Ascending aorta (tissue), 2 donors: ENCODE measurements at regions not wholly inside any gene's neighbourhood (a gene's known extent, or its start where the extent isn't known, plus 50 kb on each side); places are given as distances from the start of the nearest gene placed in this dataset.

ENCODE experiments used
- DNase-seq, 2 donors: peaks; one replicate each; pipeline ENCODE4 v3.0.0-alpha.2; 2019; ENCODE audit warnings: low spot score in 2 of 2
- H3K27ac ChIP-seq, 2 donors: fragments of 200-600 bp; sonication (generic); one replicate each; pipeline ENCODE4 v1.5.1; 2016 to 2017; ENCODE audit warnings: mild to moderate bottlenecking in 1 of 2
- H3K27me3 ChIP-seq: fragments of 200-600 bp; sonication (generic); one replicate; pipeline ENCODE4 v1.5.1; 2017
- H3K36me3 ChIP-seq, 2 donors: fragments of 200-600 bp; sonication (generic); one replicate each; pipeline ENCODE4 v1.5.1; 2016
- H3K4me1 ChIP-seq, 2 donors: fragments of 200-600 bp; sonication (generic); one replicate each; pipeline ENCODE4 v1.5.1; 2016 to 2017; ENCODE audit warnings: mild to moderate bottlenecking in 1 of 2
- H3K4me3 ChIP-seq, 2 donors: fragments of 200-600 bp; sonication (generic); one replicate each; pipeline ENCODE4 v1.5.1; 2016 to 2017; ENCODE audit warnings: mild to moderate bottlenecking in 1 of 2
- H3K9me3 ChIP-seq, 2 donors: fragments of 200-600 bp; sonication (generic); one replicate each; pipeline ENCODE4 v1.5.1; 2016
- intact Hi-C: fragments of 100-400 bp; cut with DNase I; formaldehyde crosslinking; loops from one replicate; pipeline ENCODE4 v1.15.1; 2023
- TF ChIP-seq, protein P1 (sequence below), 3 experiments: fragments of 200-600 bp in 2 of 3; fragments of 450-650 bp in 1 of 3; sonication (generic) in 2 of 3; IDR thresholded peaks; one replicate each; pipeline ENCODE4 v1.5.1; 2016 to 2019; ENCODE audit warnings: antibody characterized with exemption in 3 of 3, mild to moderate bottlenecking in 1 of 3, moderate library complexity in 1 of 3

DNA sequence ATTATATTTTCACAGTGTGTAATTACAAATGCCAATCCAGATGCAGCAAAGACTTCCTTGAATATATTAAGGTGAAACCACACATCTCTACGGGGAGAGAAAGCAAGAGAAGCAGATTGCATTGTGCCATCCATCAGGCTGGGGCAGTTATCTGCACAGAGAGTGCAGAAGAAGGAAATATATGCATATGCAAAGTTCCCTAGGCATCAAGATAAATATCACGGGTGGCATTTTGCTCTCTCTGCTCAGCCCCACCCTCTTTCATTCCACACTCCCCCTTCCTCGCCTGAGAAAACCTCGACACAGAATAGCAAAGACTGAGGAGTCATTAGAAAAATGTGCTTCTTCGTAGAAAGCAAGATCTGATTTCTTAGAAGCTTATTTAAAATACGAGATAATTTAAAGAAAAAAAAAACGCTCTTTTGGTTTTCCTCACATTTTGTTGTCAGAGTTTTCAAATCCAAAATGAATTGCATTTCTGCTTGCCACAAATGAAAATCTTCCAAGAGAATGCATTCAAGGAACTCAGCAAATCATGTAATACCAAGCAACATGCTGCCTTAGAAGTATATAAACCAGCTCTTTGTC lies 283.2 kb upstream of the LMCD1 start:
- intact Hi-C loops, result no loop called here
- Histone ChIP-seq H3K4me1 (peaks cover 3 to 4% of the 10 kb centered on the region in 2 donors), H3K27ac (no peak overlapping the region), H3K4me3 (no peak overlapping the region), H3K27me3 (no peaks in the 10 kb centered on the region), H3K9me3 (no peaks in the 10 kb centered on the region), H3K36me3 (no peaks in the 10 kb centered on the region)
- TF ChIP-seq, protein P1, sequence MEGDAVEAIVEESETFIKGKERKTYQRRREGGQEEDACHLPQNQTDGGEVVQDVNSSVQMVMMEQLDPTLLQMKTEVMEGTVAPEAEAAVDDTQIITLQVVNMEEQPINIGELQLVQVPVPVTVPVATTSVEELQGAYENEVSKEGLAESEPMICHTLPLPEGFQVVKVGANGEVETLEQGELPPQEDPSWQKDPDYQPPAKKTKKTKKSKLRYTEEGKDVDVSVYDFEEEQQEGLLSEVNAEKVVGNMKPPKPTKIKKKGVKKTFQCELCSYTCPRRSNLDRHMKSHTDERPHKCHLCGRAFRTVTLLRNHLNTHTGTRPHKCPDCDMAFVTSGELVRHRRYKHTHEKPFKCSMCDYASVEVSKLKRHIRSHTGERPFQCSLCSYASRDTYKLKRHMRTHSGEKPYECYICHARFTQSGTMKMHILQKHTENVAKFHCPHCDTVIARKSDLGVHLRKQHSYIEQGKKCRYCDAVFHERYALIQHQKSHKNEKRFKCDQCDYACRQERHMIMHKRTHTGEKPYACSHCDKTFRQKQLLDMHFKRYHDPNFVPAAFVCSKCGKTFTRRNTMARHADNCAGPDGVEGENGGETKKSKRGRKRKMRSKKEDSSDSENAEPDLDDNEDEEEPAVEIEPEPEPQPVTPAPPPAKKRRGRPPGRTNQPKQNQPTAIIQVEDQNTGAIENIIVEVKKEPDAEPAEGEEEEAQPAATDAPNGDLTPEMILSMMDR (IDR thresholded peaks at IDR 0.05), result no peak
- DNase-seq, result no peak

DNA sequence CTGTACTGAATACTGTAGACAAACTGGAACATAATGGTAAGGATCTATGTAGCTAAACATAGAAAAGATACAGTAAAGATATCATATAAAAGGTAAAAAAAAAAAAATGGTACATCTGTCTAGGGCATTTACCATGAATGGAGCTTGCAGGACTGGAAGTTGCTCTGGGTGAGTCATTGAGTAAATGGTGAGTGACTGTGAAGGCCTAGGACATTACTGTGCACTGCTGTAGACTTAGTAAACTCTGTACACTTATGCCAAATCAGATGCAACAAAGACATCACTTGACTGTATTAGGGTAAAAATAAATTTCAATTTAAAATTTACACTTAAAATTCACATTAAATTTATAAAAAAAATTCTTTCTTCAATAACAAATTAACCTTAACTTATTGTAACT lies 281.3 kb upstream of the LMCD1 start:
- no peaks in the 10 kb centered on the region for H3K9me3 ChIP-seq
- H3K27ac ChIP-seq, result no peak overlapping the region
- intact Hi-C loops, result no loop called here
- no peaks in the 10 kb centered on the region for H3K36me3 ChIP-seq
- no peak for DNase-seq
- no peaks in the 10 kb centered on the region for H3K27me3 ChIP-seq
- H3K4me3 ChIP-seq, result no peak overlapping the region
- TF ChIP-seq, protein P1 (IDR thresholded peaks at IDR 0.05), result no peak
- peaks cover 3 to 7% of the 10 kb centered on the region in 2 donors for H3K4me1 ChIP-seq

DNA sequence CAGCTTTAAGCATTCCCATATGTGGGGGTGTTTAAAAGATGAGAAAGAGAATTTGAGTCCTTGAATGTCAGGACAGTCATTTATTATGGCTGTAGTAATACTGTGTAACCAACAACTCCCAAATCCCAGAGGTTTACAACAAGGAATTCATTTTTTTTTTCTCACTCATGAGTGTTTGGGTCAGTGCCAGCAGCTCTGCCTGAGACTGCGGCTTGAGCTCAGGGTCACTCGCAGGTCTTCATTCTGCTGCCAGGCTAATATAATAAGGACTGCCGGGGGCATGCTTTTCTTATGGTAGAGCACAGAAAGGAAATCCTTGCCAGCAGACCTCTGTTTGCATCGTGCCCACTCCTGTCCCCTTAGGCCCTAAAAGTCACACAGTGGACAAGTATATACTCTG lies 277.9 kb upstream of the LMCD1 start:
- H3K36me3 ChIP-seq, result no peaks in the 10 kb centered on the region
- TF ChIP-seq, protein P1 (IDR thresholded peaks at IDR 0.05), result no peak
- H3K4me1 ChIP-seq, result peaks cover 3 to 7% of the 10 kb centered on the region in 2 donors
- no peak for DNase-seq
- H3K27ac ChIP-seq, result no peak overlapping the region
- H3K9me3 ChIP-seq, result no peaks in the 10 kb centered on the region
- H3K4me3 ChIP-seq, result no peak overlapping the region
- intact Hi-C loops, result no loop called here
- no peaks in the 10 kb centered on the region for H3K27me3 ChIP-seq

DNA sequence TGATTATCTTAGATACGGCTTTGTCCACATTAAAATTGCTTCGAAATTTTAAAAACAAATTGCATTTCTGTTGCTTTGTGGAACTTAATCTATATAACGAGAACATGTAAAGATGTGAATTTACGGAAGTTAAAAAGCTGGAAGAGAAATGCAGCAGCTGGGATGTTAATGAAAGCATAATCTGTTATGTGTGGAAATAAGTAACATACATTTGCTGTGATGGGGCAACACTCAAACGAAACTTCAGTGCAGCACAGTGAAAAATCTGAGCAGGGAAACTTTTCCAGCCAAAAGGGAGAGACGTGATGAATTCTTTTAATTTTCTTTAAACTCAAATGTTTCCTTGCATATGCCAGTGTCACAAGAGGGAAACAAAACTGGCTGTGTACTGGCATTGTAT lies 276.7 kb upstream of the LMCD1 start:
- Histone ChIP-seq H3K4me1 (peaks cover 3 to 7% of the 10 kb centered on the region in 2 donors), H3K9me3 (no peaks in the 10 kb centered on the region), H3K27ac (no peak overlapping the region), H3K36me3 (no peaks in the 10 kb centered on the region), H3K27me3 (no peaks in the 10 kb centered on the region), H3K4me3 (no peak overlapping the region)
- intact Hi-C loops, result no loop called here
- TF ChIP-seq, protein P1 (IDR thresholded peaks at IDR 0.05), result no peak
- no peak for DNase-seq

DNA sequence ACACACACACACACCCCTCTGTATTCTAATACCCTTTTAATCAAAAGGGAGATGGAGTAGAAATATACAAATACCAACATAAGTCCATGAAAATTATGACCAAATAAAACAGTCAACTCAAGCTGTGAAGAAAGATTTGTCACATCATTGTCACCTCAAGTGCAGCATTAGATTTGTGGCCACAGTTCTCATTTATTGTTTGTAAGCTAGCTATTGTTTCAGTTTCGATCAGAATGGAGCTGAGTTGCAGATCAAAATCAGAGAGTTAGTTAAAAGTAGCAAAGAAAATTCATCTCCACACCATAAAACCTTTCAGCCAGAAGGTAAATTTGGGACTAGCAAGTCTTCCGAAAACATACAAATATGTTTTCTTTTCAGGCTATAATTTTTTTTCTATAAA lies 267.7 kb upstream of the LMCD1 start:
- no peaks in the 10 kb centered on the region for H3K36me3 ChIP-seq
- H3K4me3 ChIP-seq, result no peak overlapping the region
- no peaks in the 10 kb centered on the region for H3K9me3 ChIP-seq
- intact Hi-C loops, result no loop called here
- H3K27me3 ChIP-seq, result no peaks in the 10 kb centered on the region
- H3K4me1 ChIP-seq, result peaks cover 0 to 9% of the 10 kb centered on the region in 2 donors
- DNase-seq, result no peak
- H3K27ac ChIP-seq, result no peak overlapping the region
- TF ChIP-seq, protein P1 (IDR thresholded peaks at IDR 0.05), result no peak

DNA sequence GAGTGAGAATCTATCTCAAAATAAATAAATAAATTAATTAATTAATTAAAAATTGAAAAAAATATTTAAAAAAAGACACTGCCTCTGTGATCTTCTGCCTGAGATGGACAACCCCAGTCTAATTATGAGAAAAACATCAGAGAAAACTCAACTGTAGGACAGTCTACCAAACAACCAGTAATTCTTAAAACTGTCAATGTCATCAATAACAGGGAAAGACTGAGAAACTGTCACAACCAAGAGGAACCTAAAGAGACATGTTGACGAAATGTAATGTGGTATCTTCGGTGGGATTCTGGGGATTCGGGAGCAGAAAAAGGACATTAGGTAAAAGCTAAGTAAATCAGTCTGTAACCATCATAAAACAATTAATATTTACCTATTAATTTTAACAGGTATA lies 265.4 kb upstream of the LMCD1 start:
- TF ChIP-seq, protein P1 (IDR thresholded peaks at IDR 0.05), result no peak
- Histone ChIP-seq H3K36me3 (no peaks in the 10 kb centered on the region), H3K4me1 (peaks cover 7 to 17% of the 10 kb centered on the region in 2 donors), H3K4me3 (no peak overlapping the region), H3K27me3 (no peaks in the 10 kb centered on the region), H3K9me3 (no peaks in the 10 kb centered on the region), H3K27ac (no peak overlapping the region)
- intact Hi-C loops, result no loop called here
- no peak for DNase-seq
